GM12864 (cell line): ENCODE measurements at regions not wholly inside any gene's neighbourhood (a gene's known extent, or its start where the extent isn't known, plus 50 kb on each side); places are given as distances from the start of the nearest gene placed in this dataset.

Experiments used
- DNase-seq: peaks from one replicate; pipeline ENCODE4 v3.0.0-alpha.2; 2011; ENCODE audit warnings: low read depth
- H3K4me3 ChIP-seq: 2 replicates; pipeline ENCODE4 v1.5.1; 2011; ENCODE audit warnings: mild to moderate bottlenecking, low read depth, low read length, control low read depth
- CTCF ChIP-seq: IDR thresholded peaks from 2 replicates; pipeline ENCODE4 v1.5.1; 2011; ENCODE audit warnings: low read depth, mild to moderate bottlenecking, moderate library complexity, low read length, control low read depth, inconsistent platforms; ENCODE audit errors: missing control alignments

GRCh38 chr15:62897634-62898033 lies 144.9 kb upstream of the TPM1 start:
- no peak overlapping the region for H3K4me3 ChIP-seq
- no peak for TF ChIP-seq CTCF
- DNase-seq: no peak

- DNase-seq: no peak
- no peak for TF ChIP-seq CTCF
- no peak overlapping the region for H3K4me3 ChIP-seq
These were observed 143.5 kb upstream of the TPM1 start for GRCh38 chr15:62899090-62899493.

GRCh38 chr15:62900071-62900802 lies 142.3 kb upstream of the TPM1 start:
- no peak overlapping the region for H3K4me3 ChIP-seq
- no peak for DNase-seq

GRCh38 chr15:62901087-62901486 lies 141.5 kb upstream of the TPM1 start:
- no peak overlapping the region for H3K4me3 ChIP-seq
- TF ChIP-seq CTCF: no peak
- DNase-seq: no peak

More at GRCh38 chr15:62900071-62900802, 142.3 kb upstream of the TPM1 start:
- no peak for TF ChIP-seq CTCF

- no peak for TF ChIP-seq CTCF
- no peak for DNase-seq
- no peak overlapping the region for H3K4me3 ChIP-seq
These were observed 140.5 kb upstream of the TPM1 start for GRCh38 chr15:62901909-62902546.

GRCh38 chr15:62902821-62903220 lies 139.7 kb upstream of the TPM1 start:
- TF ChIP-seq CTCF: no peak
- no peak for DNase-seq
- H3K4me3 ChIP-seq: no peak overlapping the region

- TF ChIP-seq CTCF: no peak
- no peak overlapping the region for H3K4me3 ChIP-seq
- DNase-seq: no peak
These were observed 139.1 kb upstream of the TPM1 start for GRCh38 chr15:62903437-62903836.
